Vagina (tissue), 2 donors: ENCODE measurements at regions not wholly inside any gene's neighbourhood (a gene's known extent, or its start where the extent isn't known, plus 50 kb on each side); places are given as distances from the start of the nearest gene placed in this dataset.

Experiments
- DNase-seq, 2 donors: peaks; one replicate each; pipeline ENCODE4 v3.0.0-alpha.2; 2017; ENCODE audit errors: extremely low spot score in 2 of 2
- H3K27ac ChIP-seq: fragments of 200-600 bp; sonication (generic); one replicate; pipeline ENCODE4 v1.5.1; 2019
- H3K27me3 ChIP-seq: fragments of 200-600 bp; sonication (generic); one replicate; pipeline ENCODE4 v1.5.1; 2019
- H3K36me3 ChIP-seq, 2 donors: fragments of 200-600 bp; sonication (generic); one replicate each; pipeline ENCODE4 v1.5.1; 2017 to 2019
- H3K4me1 ChIP-seq: fragments of 200-600 bp; sonication (generic); one replicate; pipeline ENCODE4 v1.5.1; 2019
- H3K4me3 ChIP-seq, 2 donors: fragments of 200-600 bp; sonication (generic); 1 replicate in 1 of 2; 2 replicates in 1 of 2; pipeline ENCODE4 v1.5.1; 2016 to 2019
- H3K9me3 ChIP-seq: fragments of 200-600 bp; sonication (generic); one replicate; pipeline ENCODE4 v1.5.1; 2019
- POLR2A ChIP-seq, 2 donors: fragments of 450-650 bp; IDR thresholded peaks; one replicate each; pipeline ENCODE4 v1.6.1; 2017; ENCODE audit warnings: antibody characterized with exemption in 2 of 2, mild to moderate bottlenecking in 2 of 2, moderate library complexity in 2 of 2
- POLR2AphosphoS5 ChIP-seq, 2 donors: sonication (generic); formaldehyde crosslinking; IDR thresholded peaks; one replicate each; pipeline ENCODE4 v1.9.0; 2017; ENCODE audit warnings: antibody characterized with exemption in 2 of 2, mild to moderate bottlenecking in 2 of 2, low read depth in 1 of 2; ENCODE audit not compliant: insufficient read depth in 1 of 2
- intact Hi-C: fragments of 100-400 bp; cut with DNase I; formaldehyde crosslinking; loops from one replicate; pipeline ENCODE4 v1.15.1; 2023
- TF ChIP-seq, protein P1 (sequence below), 3 experiments: fragments of 450-650 bp in 2 of 3; fragments of 200-600 bp in 1 of 3; sonication (generic) in 1 of 3; IDR thresholded peaks; one replicate each; pipeline ENCODE4 v1.5.1; 2017 to 2019; ENCODE audit warnings: antibody characterized with exemption in 3 of 3, mild to moderate bottlenecking in 2 of 3, moderate library complexity in 2 of 3

DNA sequence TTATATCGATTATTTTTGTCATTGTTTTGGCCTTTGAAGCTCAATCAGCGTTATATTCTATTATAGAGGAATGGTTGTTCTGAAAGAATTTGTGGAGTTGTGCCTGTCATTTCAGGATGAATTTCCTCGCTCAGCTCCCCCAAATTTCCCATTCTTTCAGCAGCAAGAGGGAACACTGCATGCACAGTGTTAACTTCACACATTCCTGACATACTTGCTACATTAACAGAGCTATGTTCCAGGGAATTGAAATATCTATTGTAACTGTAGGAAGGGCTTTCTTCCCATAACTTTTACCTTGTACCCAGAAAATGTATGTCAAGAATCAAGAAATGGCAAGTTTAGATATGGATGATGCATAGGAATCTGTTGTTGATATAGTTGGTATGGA lies 379.0 kb downstream of the LRIG3 start:
- no peak for DNase-seq
- Histone ChIP-seq H3K27me3 (no peaks in the 10 kb centered on the region), H3K4me1 (peaks cover 7% of the 10 kb centered on the region), H3K36me3 (no peaks in the 10 kb centered on the region), H3K27ac (peak overlapping the region; percentile 14), H3K9me3 (no peaks in the 10 kb centered on the region), H3K4me3 (no peak overlapping the region)
- TF ChIP-seq, protein P1, sequence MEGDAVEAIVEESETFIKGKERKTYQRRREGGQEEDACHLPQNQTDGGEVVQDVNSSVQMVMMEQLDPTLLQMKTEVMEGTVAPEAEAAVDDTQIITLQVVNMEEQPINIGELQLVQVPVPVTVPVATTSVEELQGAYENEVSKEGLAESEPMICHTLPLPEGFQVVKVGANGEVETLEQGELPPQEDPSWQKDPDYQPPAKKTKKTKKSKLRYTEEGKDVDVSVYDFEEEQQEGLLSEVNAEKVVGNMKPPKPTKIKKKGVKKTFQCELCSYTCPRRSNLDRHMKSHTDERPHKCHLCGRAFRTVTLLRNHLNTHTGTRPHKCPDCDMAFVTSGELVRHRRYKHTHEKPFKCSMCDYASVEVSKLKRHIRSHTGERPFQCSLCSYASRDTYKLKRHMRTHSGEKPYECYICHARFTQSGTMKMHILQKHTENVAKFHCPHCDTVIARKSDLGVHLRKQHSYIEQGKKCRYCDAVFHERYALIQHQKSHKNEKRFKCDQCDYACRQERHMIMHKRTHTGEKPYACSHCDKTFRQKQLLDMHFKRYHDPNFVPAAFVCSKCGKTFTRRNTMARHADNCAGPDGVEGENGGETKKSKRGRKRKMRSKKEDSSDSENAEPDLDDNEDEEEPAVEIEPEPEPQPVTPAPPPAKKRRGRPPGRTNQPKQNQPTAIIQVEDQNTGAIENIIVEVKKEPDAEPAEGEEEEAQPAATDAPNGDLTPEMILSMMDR (IDR thresholded peaks at IDR 0.05) = no peak
- no peak for TF ChIP-seq POLR2A (IDR thresholded peaks at IDR 0.05)
- TF ChIP-seq POLR2AphosphoS5 (IDR thresholded peaks at IDR 0.05; ENCODE audit: insufficient read depth in 1 of 2, low read depth in 1 of 2) = no peak
- intact Hi-C loops = no loop called here

DNA sequence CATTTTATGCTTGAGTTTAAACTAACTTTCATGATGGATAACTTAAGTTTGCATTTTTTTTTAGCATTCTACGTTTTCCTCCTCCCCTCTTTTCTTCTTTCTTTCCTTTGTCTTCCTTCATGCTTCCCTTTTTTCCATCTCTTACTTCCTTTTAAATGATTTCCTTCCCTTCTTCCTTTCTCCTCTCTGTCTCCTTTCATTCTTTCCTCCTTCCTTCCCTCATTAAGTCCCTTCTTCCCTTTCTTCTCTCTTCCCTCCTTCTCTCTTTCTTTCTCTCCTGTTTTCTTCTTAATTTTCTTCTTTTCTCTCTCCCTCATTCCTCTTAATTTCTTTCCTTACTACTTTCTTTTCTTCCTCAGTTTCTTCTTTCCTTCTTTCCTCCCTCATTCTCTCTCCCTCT lies 376.0 kb downstream of the LRIG3 start:
- H3K4me3 ChIP-seq = no peak overlapping the region
- no peak for DNase-seq
- no peaks in the 10 kb centered on the region for H3K4me1 ChIP-seq
- H3K36me3 ChIP-seq = no peaks in the 10 kb centered on the region
- no peaks in the 10 kb centered on the region for H3K27me3 ChIP-seq
- H3K9me3 ChIP-seq = no peaks in the 10 kb centered on the region
- H3K27ac ChIP-seq = no peak overlapping the region
- TF ChIP-seq, protein P1 (IDR thresholded peaks at IDR 0.05) = no peak
- TF ChIP-seq POLR2A (IDR thresholded peaks at IDR 0.05) = no peak
- TF ChIP-seq POLR2AphosphoS5 (IDR thresholded peaks at IDR 0.05; ENCODE audit: insufficient read depth in 1 of 2, low read depth in 1 of 2) = no peak
- intact Hi-C loops = no loop called here

DNA sequence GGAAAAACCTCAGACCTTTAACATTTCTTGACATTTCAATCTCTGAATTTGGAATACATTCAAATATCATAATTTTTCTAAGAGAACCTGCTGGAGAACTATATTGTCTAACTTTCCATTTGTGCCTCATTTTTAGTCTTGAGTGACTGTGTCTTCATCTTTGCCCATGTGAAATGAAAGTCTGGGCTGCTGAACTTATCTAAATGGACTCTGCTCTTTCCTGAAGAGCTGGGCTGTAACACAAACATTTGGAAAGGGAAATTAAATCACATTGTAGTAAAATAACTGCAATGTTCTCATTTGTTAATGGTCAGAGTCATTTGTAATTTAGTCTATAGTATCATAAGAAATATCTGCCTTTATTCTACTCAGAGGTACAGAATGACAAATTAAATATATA lies 373.1 kb downstream of the LRIG3 start:
- intact Hi-C loops = no loop called here
- no peak for DNase-seq
- TF ChIP-seq POLR2A (IDR thresholded peaks at IDR 0.05) (no peak), POLR2AphosphoS5 (IDR thresholded peaks at IDR 0.05; ENCODE audit: insufficient read depth in 1 of 2, low read depth in 1 of 2) (no peak)
- TF ChIP-seq, protein P1 (IDR thresholded peaks at IDR 0.05) = no peak
- Histone ChIP-seq H3K4me3 (no peak overlapping the region), H3K27ac (no peak overlapping the region), H3K27me3 (no peaks in the 10 kb centered on the region), H3K4me1 (no peaks in the 10 kb centered on the region), H3K9me3 (no peaks in the 10 kb centered on the region), H3K36me3 (no peaks in the 10 kb centered on the region)

DNA sequence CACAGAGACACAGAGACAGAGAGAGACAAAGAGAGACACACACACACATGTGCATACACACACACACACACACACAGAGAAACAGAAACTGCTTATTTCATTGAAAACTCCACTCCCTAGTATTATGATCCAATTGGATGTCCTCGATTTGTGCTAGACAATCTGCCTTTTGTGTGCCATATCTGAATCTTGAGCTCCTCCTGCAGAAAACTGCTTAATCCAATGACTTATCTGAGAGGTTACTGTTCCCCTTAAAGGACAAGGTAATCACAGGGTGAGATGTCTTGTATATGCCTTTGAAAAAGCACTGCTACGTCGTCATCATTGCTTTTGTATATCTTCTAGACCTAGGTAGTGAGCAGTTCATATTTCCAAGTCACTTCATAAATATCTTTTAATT lies 371.5 kb downstream of the LRIG3 start:
- no peak overlapping the region for H3K27ac ChIP-seq
- no peak overlapping the region for H3K4me3 ChIP-seq
- DNase-seq = no peak
- intact Hi-C loops = no loop called here
- no peaks in the 10 kb centered on the region for H3K4me1 ChIP-seq
- TF ChIP-seq, protein P1 (IDR thresholded peaks at IDR 0.05) = no peak
- TF ChIP-seq POLR2AphosphoS5 (IDR thresholded peaks at IDR 0.05; ENCODE audit: insufficient read depth in 1 of 2, low read depth in 1 of 2) (no peak), POLR2A (IDR thresholded peaks at IDR 0.05) (no peak)
- H3K36me3 ChIP-seq = no peaks in the 10 kb centered on the region
- H3K9me3 ChIP-seq = no peaks in the 10 kb centered on the region
- H3K27me3 ChIP-seq = no peaks in the 10 kb centered on the region

DNA sequence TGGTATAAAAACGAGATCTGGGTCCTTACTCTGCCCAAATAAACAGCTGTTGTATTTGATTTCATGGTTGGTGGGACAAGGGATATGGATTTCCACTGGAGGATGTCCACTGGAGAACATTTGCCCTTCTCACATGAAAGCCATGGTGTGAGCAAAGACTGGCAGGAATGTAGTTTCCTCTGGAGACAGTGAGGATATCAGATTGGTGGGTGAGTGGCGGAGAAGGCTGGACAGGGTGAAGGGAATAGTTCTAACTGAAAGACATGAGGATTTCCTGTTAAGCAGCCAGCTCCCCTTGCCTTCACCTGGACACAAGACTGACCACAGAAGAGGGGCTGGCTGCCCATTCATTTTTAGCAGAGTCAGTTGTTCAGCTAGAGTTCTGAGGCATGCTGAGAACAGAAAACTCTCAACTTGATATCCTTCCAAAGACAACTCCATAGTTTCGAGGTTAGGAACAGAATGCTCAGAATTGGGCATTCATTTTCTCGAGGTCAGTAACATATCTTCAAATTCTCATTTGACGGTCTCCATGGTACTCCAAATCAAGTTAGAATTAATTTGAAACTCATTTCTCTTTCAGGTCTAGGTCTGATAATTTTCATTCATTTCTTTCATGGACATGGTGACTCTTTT lies 365.7 kb downstream of the LRIG3 start:
- TF ChIP-seq, protein P1 (IDR thresholded peaks at IDR 0.05) = no peak
- TF ChIP-seq POLR2AphosphoS5 (IDR thresholded peaks at IDR 0.05; ENCODE audit: insufficient read depth in 1 of 2, low read depth in 1 of 2) (no peak), POLR2A (IDR thresholded peaks at IDR 0.05) (no peak)
- Histone ChIP-seq H3K36me3 (no peaks in the 10 kb centered on the region), H3K4me3 (no peak overlapping the region), H3K9me3 (no peaks in the 10 kb centered on the region), H3K4me1 (no peaks in the 10 kb centered on the region), H3K27me3 (no peaks in the 10 kb centered on the region), H3K27ac (no peak overlapping the region)
- DNase-seq = no peak
- intact Hi-C loops = no loop called here
